GM12873 (cell line): ENCODE measurements at regions not wholly inside any gene's neighbourhood (a gene's known extent, or its start where the extent isn't known, plus 50 kb on each side); places are given as distances from the start of the nearest gene placed in this dataset.

Experiments used
- CTCF ChIP-seq: IDR thresholded peaks from 2 replicates; pipeline ENCODE4 v1.5.1; 2012; ENCODE audit warnings: low read depth, mild to moderate bottlenecking, moderate library complexity, low read length, control low read depth; ENCODE audit not compliant: insufficient read depth; ENCODE audit errors: missing control alignments

GRCh38 chr18:40911041-40911440 lies 1044.0 kb upstream of the PIK3C3 start:
- TF ChIP-seq CTCF: no peak

- TF ChIP-seq CTCF: no peak
Measured at GRCh38 chr18:40907842-40908241, 1047.2 kb upstream of the PIK3C3 start.

- TF ChIP-seq CTCF: no peak
Measured at GRCh38 chr18:40904295-40904694, 1050.7 kb upstream of the PIK3C3 start.

GRCh38 chr18:40902436-40902835 lies 1052.6 kb upstream of the PIK3C3 start:
- TF ChIP-seq CTCF: no peak

DNA sequence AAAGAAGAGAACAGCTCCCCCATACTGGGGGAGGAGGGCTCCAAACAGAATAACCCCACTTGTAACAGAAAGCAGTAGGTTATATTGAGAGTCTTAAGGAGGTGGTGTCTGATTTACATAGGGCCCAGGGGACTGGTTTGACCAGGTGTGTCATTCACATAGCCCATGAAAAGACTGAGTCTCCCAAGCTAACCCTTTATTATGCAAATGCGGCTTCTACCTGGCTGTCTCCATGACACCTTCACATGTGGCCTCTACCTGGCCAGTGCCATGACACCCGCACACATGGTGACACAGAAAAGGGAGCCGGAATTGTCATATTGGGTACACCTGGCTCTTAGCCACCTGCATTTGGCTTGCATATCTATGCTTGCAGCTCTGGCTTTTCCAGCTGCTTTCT lies 1057.2 kb upstream of the PIK3C3 start:
- TF ChIP-seq CTCF: no peak

GRCh38 chr18:40883271-40883670 lies 1071.8 kb upstream of the PIK3C3 start:
- no peak for TF ChIP-seq CTCF

GRCh38 chr18:40882468-40882867 lies 1072.6 kb upstream of the PIK3C3 start:
- no peak for TF ChIP-seq CTCF
